Gastroesophageal sphincter (tissue), 3 donors: ENCODE measurements at regions not wholly inside any gene's neighbourhood (a gene's known extent, or its start where the extent isn't known, plus 50 kb on each side); places are given as distances from the start of the nearest gene placed in this dataset.

ENCODE experiments used
- CTCF ChIP-seq, 4 experiments: fragments of 200-600 bp in 2 of 4; fragments of 450-650 bp in 2 of 4; sonication (generic) in 1 of 4; IDR thresholded peaks; one replicate each; pipeline ENCODE4 v1.5.1; 2017 to 2019; ENCODE audit warnings: antibody characterized with exemption in 4 of 4, mild to moderate bottlenecking in 2 of 4, moderate library complexity in 2 of 4
- EP300 ChIP-seq: sonication (generic); formaldehyde crosslinking; IDR thresholded peaks from one replicate; pipeline ENCODE4 v1.6.1; 2017; ENCODE audit warnings: antibody characterized with exemption, mild to moderate bottlenecking
- POLR2A ChIP-seq, 2 donors: fragments of 450-650 bp; IDR thresholded peaks; one replicate each; pipeline ENCODE4 v1.6.1; 2017; ENCODE audit warnings: antibody characterized with exemption in 2 of 2, mild to moderate bottlenecking in 2 of 2, moderate library complexity in 1 of 2
- POLR2AphosphoS5 ChIP-seq: sonication (generic); formaldehyde crosslinking; IDR thresholded peaks from one replicate; pipeline ENCODE4 v1.6.1; 2017; ENCODE audit warnings: antibody characterized with exemption

- TF ChIP-seq CTCF (IDR thresholded peaks at IDR 0.05), result no peak
- no peak for TF ChIP-seq EP300
- no peak for TF ChIP-seq POLR2AphosphoS5
- no peak for TF ChIP-seq POLR2A (IDR thresholded peaks at IDR 0.05)
These were observed 301.3 kb upstream of the RGPD4 start for GRCh38 chr2:107525406-107525805.
